HepG2 (cell line): ENCODE measurements at regions not wholly inside any gene's neighbourhood (a gene's known extent, or its start where the extent isn't known, plus 50 kb on each side); places are given as distances from the start of the nearest gene placed in this dataset.

Experiments used
- ARID5B ChIP-seq: IDR thresholded peaks from 2 replicates; pipeline ENCODE4 v1.4.0; 2020; ENCODE audit warnings: mild to moderate bottlenecking, missing genetic modification reagents
- ATF5 ChIP-seq: sonication (generic); formaldehyde crosslinking; IDR thresholded peaks from 2 replicates; pipeline ENCODE4 v1.4.0; 2020; ENCODE audit warnings: mild to moderate bottlenecking, low read depth, missing genetic modification reagents
- CBX5 ChIP-seq: sonication (generic); formaldehyde crosslinking; IDR thresholded peaks from 2 replicates; pipeline ENCODE4 v1.4.0; 2020; ENCODE audit warnings: missing genetic modification reagents, borderline replicate concordance
- DRAP1 ChIP-seq: IDR thresholded peaks from 2 replicates; pipeline ENCODE4 v1.6.1; 2016; ENCODE audit warnings: missing genetic modification reagents, missing compliant biosample characterization
- GABPB1 ChIP-seq: IDR thresholded peaks from 2 replicates; pipeline ENCODE4 v1.6.1; 2016; ENCODE audit warnings: mild to moderate bottlenecking, missing genetic modification reagents, moderate library complexity, missing compliant biosample characterization
- GFI1 ChIP-seq: sonication (generic); formaldehyde crosslinking; IDR thresholded peaks from 2 replicates; pipeline ENCODE4 v1.5.0; 2020; ENCODE audit warnings: missing genetic modification reagents, mild to moderate bottlenecking, borderline replicate concordance
- HDAC6 ChIP-seq: fragments of 200-600 bp; sonication (generic); IDR thresholded peaks from 2 replicates; pipeline ENCODE4 v1.7.0; 2017; ENCODE audit warnings: mild to moderate bottlenecking, antibody characterized with exemption, low read length, low read depth
- NR2F6 ChIP-seq, 2 experiments: IDR thresholded peaks; 2 replicates each; pipeline ENCODE4 v1.6.1; 2016; ENCODE audit warnings: antibody characterized with exemption in 1 of 2, mild to moderate bottlenecking in 1 of 2
- PHF21A ChIP-seq: sonication (generic); formaldehyde crosslinking; IDR thresholded peaks from 2 replicates; pipeline ENCODE4 v1.5.0; 2020; ENCODE audit warnings: mild to moderate bottlenecking, missing genetic modification reagents
- PRDM15 ChIP-seq: sonication (generic); formaldehyde crosslinking; IDR thresholded peaks from 2 replicates; pipeline ENCODE4 v1.4.0; 2020; ENCODE audit warnings: missing genetic modification reagents
- SP4 ChIP-seq: sonication (generic); formaldehyde crosslinking; IDR thresholded peaks from 2 replicates; pipeline ENCODE4 v1.8.1; 2023; ENCODE audit warnings: mild to moderate bottlenecking, missing genetic modification reagents
- TAF1 ChIP-seq: sonication (generic); formaldehyde crosslinking; IDR thresholded peaks from 2 replicates; pipeline ENCODE4 v1.4.0; 2020; ENCODE audit warnings: missing genetic modification reagents
- ZBTB3 ChIP-seq: sonication (generic); formaldehyde crosslinking; IDR thresholded peaks from 2 replicates; pipeline ENCODE4 v1.4.0; 2020; ENCODE audit warnings: low read depth, mild to moderate bottlenecking, moderate library complexity, missing genetic modification reagents, borderline replicate concordance
- ZBTB7B ChIP-seq: sonication (generic); formaldehyde crosslinking; IDR thresholded peaks from 2 replicates; pipeline ENCODE4 v1.4.0; 2020; ENCODE audit warnings: missing genetic modification reagents
- ZFP90 ChIP-seq: sonication (generic); formaldehyde crosslinking; IDR thresholded peaks from 2 replicates; pipeline ENCODE4 v1.8.0; 2022; ENCODE audit warnings: missing genetic modification reagents, mild to moderate bottlenecking, inconsistent platforms, borderline replicate concordance
- ZGPAT ChIP-seq: IDR thresholded peaks from 2 replicates; pipeline ENCODE4 v1.6.1; 2016; ENCODE audit warnings: mild to moderate bottlenecking
- ZNF740 ChIP-seq: sonication (generic); formaldehyde crosslinking; IDR thresholded peaks from 2 replicates; pipeline ENCODE4 v1.4.0; 2020; ENCODE audit warnings: missing genetic modification reagents
- ZSCAN31 ChIP-seq: sonication (generic); formaldehyde crosslinking; IDR thresholded peaks from 2 replicates; pipeline ENCODE4 v1.5.0; 2020; ENCODE audit warnings: low read depth, mild to moderate bottlenecking, missing genetic modification reagents

- 0 out of 2 replicates have a peak, but pooled peaks have one; percentile 10 for TF ChIP-seq ARID5B (CRISPR knock-in tag)
- TF ChIP-seq ATF5, result no peak
- TF ChIP-seq SP4 (CRISPR knock-in tag), result peak; percentile 67
- TF ChIP-seq ZNF740, result 0 out of 2 replicates have a peak, but pooled peaks have one; percentile 25
- 0 out of 2 replicates have a peak, but pooled peaks have one; percentile 28 for TF ChIP-seq ZSCAN31 (CRISPR knock-in tag)
- 0 out of 2 replicates have a peak, but pooled peaks have one; percentile 19 for TF ChIP-seq ZGPAT (CRISPR knock-in tag)
- TF ChIP-seq DRAP1 (CRISPR knock-in tag), result 0 out of 2 replicates have a peak, but pooled peaks have one; percentile 19
- TF ChIP-seq TAF1 (CRISPR knock-in tag), result peak; percentile 50; the same call in 1 of the 2 replicates
- no peak for TF ChIP-seq NR2F6 (IDR thresholded peaks at IDR 0.05)
- TF ChIP-seq NR2F6 (CRISPR knock-in tag; IDR thresholded peaks at IDR 0.05), result peak; percentile 25; the same call in 1 of the 2 replicates
- no peak for TF ChIP-seq GFI1
- no peak for TF ChIP-seq CBX5 (CRISPR knock-in tag)
- no peak for TF ChIP-seq ZBTB3 (CRISPR knock-in tag)
- peak; percentile 77 for TF ChIP-seq GABPB1 (CRISPR knock-in tag)
- 0 out of 2 replicates have a peak, but pooled peaks have one; percentile 26 for TF ChIP-seq PRDM15
- peak; percentile 62; the same call in 1 of the 2 replicates for TF ChIP-seq ZFP90 (CRISPR knock-in tag)
- TF ChIP-seq PHF21A, result peak; percentile 50
- no peak for TF ChIP-seq HDAC6
- peak; percentile 65; the same call in 1 of the 2 replicates for TF ChIP-seq ZBTB7B (CRISPR knock-in tag)
These were observed 918.0 kb downstream of the AACS start (continued) for GRCh38 chr12:125983094-125983783.
